ENCODE measurements at regions not wholly inside any gene's neighbourhood (a gene's known extent, or its start where the extent isn't known, plus 50 kb on each side); places are given as distances from the start of the nearest gene placed in this dataset.

GRCh38 chr11:112394304-112394703 is 133.6 kb upstream of the PLET1 start:
- TF ChIP-seq CTCF (IDR thresholded peaks at IDR 0.05) (no peak), POLR2AphosphoS5 (IDR thresholded peaks at IDR 0.05) (no peak), POLR2A (IDR thresholded peaks at IDR 0.05) (no peak), EP300 (IDR thresholded peaks at IDR 0.05; ENCODE audit: low read depth) (no peak)

All from transverse colon (tissue), 4 donors.